Right forelimb (tissue), 1 donor: ENCODE measurements at regions not wholly inside any gene's neighbourhood (a gene's known extent, or its start where the extent isn't known, plus 50 kb on each side); places are given as distances from the start of the nearest gene placed in this dataset.
A peak's percentile ranks its signal among the peaks of the same experiment; 100 is the strongest.
"Not testable (repeated sequence)": the region's sequence is repeated elsewhere in the genome, so short reads cannot be mapped to it uniquely, and the experiment has no call there.

ENCODE experiments used
- DNase-seq: peaks from one replicate; pipeline ENCODE4 v3.0.0-alpha.2; 2018

GRCh38 chr22:22946131-22946530, 58.5 kb downstream of the IGLL5 start:
- no peak for DNase-seq

GRCh38 chr22:22948651-22949571, 61.3 kb downstream of the IGLL5 start:
- no peak for DNase-seq

GRCh38 chr22:22949953-22950352, 62.3 kb downstream of the IGLL5 start:
- no peak for DNase-seq

- no peak for DNase-seq
Observed at GRCh38 chr22:22951035-22951434, 63.4 kb downstream of the IGLL5 start.

GRCh38 chr22:22952531-22953280, 65.1 kb downstream of the IGLL5 start:
- no peak for DNase-seq

- no peak for DNase-seq
Observed at GRCh38 chr22:22953791-22954190, 66.2 kb downstream of the IGLL5 start.

GRCh38 chr22:22954656-22955055, 67.0 kb downstream of the IGLL5 start:
- no peak for DNase-seq

GRCh38 chr22:22955276-22955798, 67.7 kb downstream of the IGLL5 start:
- no peak for DNase-seq

- peak; percentile 70 for DNase-seq
Observed at GRCh38 chr22:22955866-22956535, 68.4 kb downstream of the IGLL5 start.

- DNase-seq = no peak
Observed at GRCh38 chr22:22957090-22957489, 69.5 kb downstream of the IGLL5 start.

GRCh38 chr22:22958621-22959020, 71.0 kb downstream of the IGLL5 start:
- no peak for DNase-seq

GRCh38 chr22:22959147-22959827, 71.7 kb downstream of the IGLL5 start:
- peak; percentile 87 for DNase-seq

- no peak for DNase-seq
Observed at GRCh38 chr22:22960307-22960706, 72.7 kb downstream of the IGLL5 start.

GRCh38 chr22:22961574-22961973, 74.0 kb downstream of the IGLL5 start:
- DNase-seq = no peak

GRCh38 chr22:22968366-22968765, 80.8 kb downstream of the IGLL5 start:
- DNase-seq = no peak

GRCh38 chr22:22972605-22973004, 85.0 kb downstream of the IGLL5 start:
- not testable (repeated sequence) for DNase-seq

- DNase-seq = no peak
Observed at GRCh38 chr22:22973336-22973735, 85.7 kb downstream of the IGLL5 start.

GRCh38 chr22:22974156-22974555, 86.5 kb downstream of the IGLL5 start:
- no peak for DNase-seq

- DNase-seq = no peak
Observed at GRCh38 chr22:22974795-22975580, 87.4 kb downstream of the IGLL5 start.

- no peak for DNase-seq
Observed at GRCh38 chr22:22976033-22976922, 88.7 kb downstream of the IGLL5 start.
